PC-3 (cell line): ENCODE measurements at regions not wholly inside any gene's neighbourhood (a gene's known extent, or its start where the extent isn't known, plus 50 kb on each side); places are given as distances from the start of the nearest gene placed in this dataset.

Source experiments
- EZH2 ChIP-seq: fragments of 300-600 bp; sonication (generic); IDR thresholded peaks from one replicate; pipeline ENCODE4 v1.6.1; 2017; ENCODE audit warnings: antibody characterized with exemption, mild to moderate bottlenecking, low read length; ENCODE audit not compliant: unreplicated experiment
- TF ChIP-seq, protein P1 (sequence below): fragments of 300-600 bp; sonication (generic); conservative IDR thresholded peaks from 2 replicates; pipeline ENCODE4 v1.5.1; 2017; ENCODE audit warnings: antibody characterized with exemption, low read depth, mild to moderate bottlenecking, low read length

GRCh38 chr5:152277936-152278335, 127.1 kb downstream of the NMUR2 start:
- TF ChIP-seq, protein P1, sequence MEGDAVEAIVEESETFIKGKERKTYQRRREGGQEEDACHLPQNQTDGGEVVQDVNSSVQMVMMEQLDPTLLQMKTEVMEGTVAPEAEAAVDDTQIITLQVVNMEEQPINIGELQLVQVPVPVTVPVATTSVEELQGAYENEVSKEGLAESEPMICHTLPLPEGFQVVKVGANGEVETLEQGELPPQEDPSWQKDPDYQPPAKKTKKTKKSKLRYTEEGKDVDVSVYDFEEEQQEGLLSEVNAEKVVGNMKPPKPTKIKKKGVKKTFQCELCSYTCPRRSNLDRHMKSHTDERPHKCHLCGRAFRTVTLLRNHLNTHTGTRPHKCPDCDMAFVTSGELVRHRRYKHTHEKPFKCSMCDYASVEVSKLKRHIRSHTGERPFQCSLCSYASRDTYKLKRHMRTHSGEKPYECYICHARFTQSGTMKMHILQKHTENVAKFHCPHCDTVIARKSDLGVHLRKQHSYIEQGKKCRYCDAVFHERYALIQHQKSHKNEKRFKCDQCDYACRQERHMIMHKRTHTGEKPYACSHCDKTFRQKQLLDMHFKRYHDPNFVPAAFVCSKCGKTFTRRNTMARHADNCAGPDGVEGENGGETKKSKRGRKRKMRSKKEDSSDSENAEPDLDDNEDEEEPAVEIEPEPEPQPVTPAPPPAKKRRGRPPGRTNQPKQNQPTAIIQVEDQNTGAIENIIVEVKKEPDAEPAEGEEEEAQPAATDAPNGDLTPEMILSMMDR, result no peak
- TF ChIP-seq EZH2, result no peak
